ENCODE measurements at regions not wholly inside any gene's neighbourhood (a gene's known extent, or its start where the extent isn't known, plus 50 kb on each side); places are given as distances from the start of the nearest gene placed in this dataset.

- DNase-seq (ENCODE audit: insufficient read length, low spot score) = no peak
- peak; percentile 53 for FAIRE-seq
- no peak for TF ChIP-seq CTCF (IDR thresholded peaks at IDR 0.05; ENCODE audit: insufficient read depth, missing control alignments)
These were observed 1543.6 kb upstream of the MIR17HG start for GRCh38 chr13:89803839-89804238.

GRCh38 chr13:89806594-89806993 lies 1540.9 kb upstream of the MIR17HG start:
- no peak for TF ChIP-seq CTCF (IDR thresholded peaks at IDR 0.05; ENCODE audit: insufficient read depth, missing control alignments)
- DNase-seq (ENCODE audit: insufficient read length, low spot score) = no peak
- no peak for FAIRE-seq

- no peak for TF ChIP-seq CTCF (IDR thresholded peaks at IDR 0.05; ENCODE audit: insufficient read depth, missing control alignments)
- FAIRE-seq (no peak), DNase-seq (ENCODE audit: insufficient read length, low spot score) (no peak)
These were observed 1534.6 kb upstream of the MIR17HG start for GRCh38 chr13:89812856-89813255.

GRCh38 chr13:89816404-89816803 lies 1531.1 kb upstream of the MIR17HG start:
- TF ChIP-seq CTCF (IDR thresholded peaks at IDR 0.05; ENCODE audit: insufficient read depth, missing control alignments) = no peak
- FAIRE-seq (no peak), DNase-seq (ENCODE audit: insufficient read length, low spot score) (no peak)

- DNase-seq (ENCODE audit: insufficient read length, low spot score) = no peak
- no peak for TF ChIP-seq CTCF (IDR thresholded peaks at IDR 0.05; ENCODE audit: insufficient read depth, missing control alignments)
- peak; percentile 6 for FAIRE-seq
These were observed 1525.0 kb upstream of the MIR17HG start for GRCh38 chr13:89822467-89822866.

GRCh38 chr13:89827552-89827951 lies 1519.9 kb upstream of the MIR17HG start:
- TF ChIP-seq CTCF (IDR thresholded peaks at IDR 0.05; ENCODE audit: insufficient read depth, missing control alignments) = no peak
- DNase-seq (ENCODE audit: insufficient read length, low spot score) = no peak
- FAIRE-seq = no peak

GRCh38 chr13:89828506-89828905 lies 1519.0 kb upstream of the MIR17HG start:
- DNase-seq (ENCODE audit: insufficient read length, low spot score) (no peak), FAIRE-seq (no peak)
- no peak for TF ChIP-seq CTCF (IDR thresholded peaks at IDR 0.05; ENCODE audit: insufficient read depth, missing control alignments)
